D721Med (cell line): ENCODE measurements at regions not wholly inside any gene's neighbourhood (a gene's known extent, or its start where the extent isn't known, plus 50 kb on each side); places are given as distances from the start of the nearest gene placed in this dataset.

ENCODE experiments used
- DNase-seq: peaks from one replicate; pipeline ENCODE4 v3.0.0; 2011; ENCODE audit warnings: low spot score; ENCODE audit not compliant: insufficient read length
- FAIRE-seq: peaks from 2 replicates; lab custom pipeline; 2011; peaks lifted over from hg19 to GRCh38; lab: Jason Lieb, UNC
- TF ChIP-seq, protein P1 (sequence below): IDR thresholded peaks from 2 replicates; pipeline ENCODE4 v1.5.1; 2012; ENCODE audit warnings: mild to moderate bottlenecking, control low read depth; ENCODE audit not compliant: insufficient read depth; ENCODE audit errors: missing control alignments

- FAIRE-seq (no peak), DNase-seq (no peak)
- TF ChIP-seq, protein P1, sequence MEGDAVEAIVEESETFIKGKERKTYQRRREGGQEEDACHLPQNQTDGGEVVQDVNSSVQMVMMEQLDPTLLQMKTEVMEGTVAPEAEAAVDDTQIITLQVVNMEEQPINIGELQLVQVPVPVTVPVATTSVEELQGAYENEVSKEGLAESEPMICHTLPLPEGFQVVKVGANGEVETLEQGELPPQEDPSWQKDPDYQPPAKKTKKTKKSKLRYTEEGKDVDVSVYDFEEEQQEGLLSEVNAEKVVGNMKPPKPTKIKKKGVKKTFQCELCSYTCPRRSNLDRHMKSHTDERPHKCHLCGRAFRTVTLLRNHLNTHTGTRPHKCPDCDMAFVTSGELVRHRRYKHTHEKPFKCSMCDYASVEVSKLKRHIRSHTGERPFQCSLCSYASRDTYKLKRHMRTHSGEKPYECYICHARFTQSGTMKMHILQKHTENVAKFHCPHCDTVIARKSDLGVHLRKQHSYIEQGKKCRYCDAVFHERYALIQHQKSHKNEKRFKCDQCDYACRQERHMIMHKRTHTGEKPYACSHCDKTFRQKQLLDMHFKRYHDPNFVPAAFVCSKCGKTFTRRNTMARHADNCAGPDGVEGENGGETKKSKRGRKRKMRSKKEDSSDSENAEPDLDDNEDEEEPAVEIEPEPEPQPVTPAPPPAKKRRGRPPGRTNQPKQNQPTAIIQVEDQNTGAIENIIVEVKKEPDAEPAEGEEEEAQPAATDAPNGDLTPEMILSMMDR = no peak
These were observed 113.4 kb downstream of the DACT2 start for GRCh38 chr6:168206186-168206585.

- no peak for FAIRE-seq
- DNase-seq = no peak
- TF ChIP-seq, protein P1 = no peak
These were observed 117.8 kb downstream of the DACT2 start for GRCh38 chr6:168201799-168202198.

DNA sequence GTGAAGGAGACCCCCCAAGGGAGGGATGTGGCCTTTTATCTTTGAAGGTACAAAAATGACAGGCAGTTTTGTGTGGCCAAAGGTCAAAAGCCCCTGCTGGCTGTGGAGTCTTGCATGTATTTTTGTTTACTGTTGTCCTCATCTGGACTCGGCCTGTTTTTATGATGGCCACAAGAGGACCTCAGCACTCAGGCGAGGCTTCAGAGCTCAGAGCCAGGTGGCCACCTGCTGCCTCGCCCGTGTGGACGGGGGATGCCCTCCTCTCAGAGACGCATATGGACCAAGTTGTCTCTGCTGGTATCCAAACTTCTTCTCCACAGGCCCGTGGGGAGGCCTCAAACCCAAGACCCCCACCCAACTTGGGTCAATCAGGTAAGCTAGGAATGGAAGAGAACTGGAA is 118.2 kb downstream of the DACT2 start:
- TF ChIP-seq, protein P1 = no peak
- no peak for FAIRE-seq

DNA sequence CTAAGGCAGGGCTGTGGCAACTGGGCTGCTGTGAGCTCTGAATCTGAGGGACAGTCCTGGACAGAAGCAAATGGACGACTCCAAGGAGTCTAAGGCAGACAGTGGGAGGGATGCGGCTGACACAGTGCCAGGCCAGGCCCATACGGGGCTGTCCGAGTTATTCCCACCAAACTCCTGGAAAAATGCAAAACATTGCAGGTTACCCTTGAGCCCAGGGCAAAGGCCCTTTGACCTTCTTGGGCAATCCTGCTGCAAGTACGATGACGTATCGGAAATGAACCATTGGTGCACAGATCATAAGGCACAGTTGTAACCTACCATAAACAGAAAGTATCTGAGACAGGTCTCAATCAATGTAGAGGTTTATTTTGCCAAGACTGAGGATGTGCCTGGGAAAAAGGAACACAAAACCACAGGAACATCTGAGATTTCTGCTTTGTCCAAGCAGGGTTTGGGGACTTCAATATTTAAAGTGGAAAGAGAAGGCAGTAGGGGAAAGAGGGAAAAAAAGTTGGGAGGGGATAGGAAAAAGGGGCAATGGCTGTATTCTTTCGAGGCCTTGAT is 118.9 kb downstream of the DACT2 start:
- TF ChIP-seq, protein P1 = no peak

More for the DNA sequence above, 118.2 kb downstream of the DACT2 start:
- DNase-seq = no peak

GRCh38 chr6:168198302-168199180 is 119.5 kb upstream of the FRMD1 start:
- no peak for FAIRE-seq
- TF ChIP-seq, protein P1 = no peak
- no peak for DNase-seq

More for the DNA sequence above, 118.9 kb downstream of the DACT2 start:
- DNase-seq = no peak
- no peak for FAIRE-seq

DNA sequence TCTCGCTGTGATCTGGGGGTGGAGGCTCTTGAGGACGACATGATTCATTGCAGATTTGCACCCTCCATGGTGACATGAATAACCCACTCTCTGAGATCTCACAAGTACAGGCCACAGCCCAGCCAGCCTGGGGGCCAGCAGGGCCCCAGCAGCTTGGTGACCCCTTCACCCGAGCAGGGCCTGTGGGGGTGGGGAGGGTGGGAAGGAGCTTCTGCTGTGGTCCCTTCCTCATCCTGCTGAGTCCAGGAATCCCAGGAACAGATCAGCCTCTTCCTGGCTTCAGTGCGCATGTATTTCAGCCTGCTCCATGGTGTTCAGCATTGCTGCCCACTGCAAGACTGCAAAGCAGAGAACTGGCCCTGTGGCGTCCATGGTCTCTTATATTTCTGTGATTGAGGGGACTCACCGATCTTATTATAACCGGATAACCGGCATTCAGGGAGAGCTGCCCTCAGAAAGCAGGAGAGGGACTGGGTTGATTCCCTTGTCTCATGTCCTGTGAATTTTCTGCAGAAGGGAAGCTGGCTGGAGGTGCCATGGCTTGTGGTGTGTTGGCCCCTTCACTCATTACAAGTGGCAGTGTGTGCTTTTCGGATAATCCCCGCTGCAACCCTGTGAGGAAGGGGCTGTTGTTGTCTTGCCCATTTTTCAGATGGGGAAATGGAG is 118.8 kb upstream of the FRMD1 start:
- TF ChIP-seq, protein P1 = no peak
- DNase-seq = no peak
- FAIRE-seq = no peak
